ENCODE measurements at regions not wholly inside any gene's neighbourhood (a gene's known extent, or its start where the extent isn't known, plus 50 kb on each side); places are given as distances from the start of the nearest gene placed in this dataset.

DNA sequence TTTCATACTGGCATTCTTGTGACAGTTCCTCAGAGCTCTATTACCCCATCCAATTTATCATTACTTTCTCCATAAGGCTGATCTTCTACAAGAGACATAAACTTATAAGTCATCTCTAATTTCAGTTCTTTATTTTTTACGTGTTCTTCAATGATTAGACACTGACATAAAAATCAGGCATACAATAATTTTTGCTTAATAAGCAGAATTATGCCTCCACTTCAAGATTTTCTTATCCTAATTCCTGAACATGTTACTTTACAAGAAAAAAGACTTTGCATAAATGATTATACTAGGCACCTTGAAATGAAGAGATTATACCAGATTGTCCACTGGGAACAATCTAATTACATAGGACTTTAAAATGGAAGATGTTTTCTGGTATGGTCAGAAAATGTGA, 1304.5 kb upstream of the SLC39A10 start (continued):
- no peak for TF ChIP-seq RAD21 (IDR thresholded peaks at IDR 0.05; ENCODE audit: insufficient read depth, low read depth, low read length)
- TF ChIP-seq MYC (IDR thresholded peaks at IDR 0.05; ENCODE audit: insufficient read depth, insufficient read length, insufficient replicate concordance, low read length, severe bottlenecking): no peak
- TF ChIP-seq ATF7 (IDR thresholded peaks at IDR 0.05; ENCODE audit: low read depth): no peak

- Histone ChIP-seq H3K36me3 (ENCODE audit: control insufficient read depth in 2 of 2, insufficient read depth in 2 of 2, low read length in 1 of 2) (no peaks in the 10 kb centered on the region), H3K4me1 (ENCODE audit: control insufficient read depth, insufficient read depth, low read length) (no peaks in the 10 kb centered on the region), H3K27me3 (replicated peaks in 1 of 2; ENCODE audit: control insufficient read depth in 2 of 2, insufficient read depth in 2 of 2, low read length in 1 of 2) (no peaks in the 10 kb centered on the region), H3K4me2 (ENCODE audit: control insufficient read depth, insufficient read depth) (no peak overlapping the region), H3K9me3 (replicated peaks; ENCODE audit: control insufficient read depth, insufficient read depth, low read length) (no peaks in the 10 kb centered on the region), H4K20me1 (ENCODE audit: control insufficient read depth, insufficient read depth) (no peaks in the 10 kb centered on the region), H3K27ac (ENCODE audit: control insufficient read depth, insufficient read depth) (no peak overlapping the region), H2AFZ (ENCODE audit: control insufficient read depth, low read depth, low read length) (no peak overlapping the region), H3K4me3 (no peak overlapping the region), H3K9ac (ENCODE audit: control insufficient read depth, insufficient read depth, low read length) (no peak overlapping the region), H3K79me2 (ENCODE audit: control insufficient read depth, insufficient read depth, low read length) (no peaks in the 10 kb centered on the region)
- ChIA-PET SMC1A (ENCODE audit: uncharacterized antibody, unreplicated experiment) (interaction anchor here (1.2 kb wide), 1 partner anchor 12 kb away, joined by 3 read pairs; no protein-coding TSS in a partner anchor), CTCF (interaction anchor here (0.6 kb wide), 1 partner anchor 168 kb away, joined by 3 read pairs; no protein-coding TSS in a partner anchor), POLR2A (no interaction called here), RAD21 (ENCODE audit: unreplicated experiment) (no interaction called here)
- in situ Hi-C loops (cut with MboI): no loop called here
- FAIRE-seq (no peak), ATAC-seq (no peak), DNase-seq (ENCODE audit: low read depth, low spot score) (no peak)
- intact Hi-C loops (cut with micrococcal nuclease; ENCODE audit: unreplicated experiment): no loop called here
- TF ChIP-seq RB1 (IDR thresholded peaks at IDR 0.05; ENCODE audit: borderline replicate concordance) (no peak), PAX8 (IDR thresholded peaks at IDR 0.05) (no peak), KDM1A (IDR thresholded peaks at IDR 0.05; ENCODE audit: borderline replicate concordance) (no peak), MYB (IDR thresholded peaks at IDR 0.05; ENCODE audit: borderline replicate concordance, low read depth, low read length) (no peak), POLR2AphosphoS5 (IDR thresholded peaks at IDR 0.05; ENCODE audit: low read length) (no peak), ZNF592 (IDR thresholded peaks at IDR 0.05) (no peak), BCL3 (IDR thresholded peaks at IDR 0.05; ENCODE audit: borderline replicate concordance, insufficient read depth, low read depth, low read length, poor library complexity, severe bottlenecking) (no peak), MYC (IDR thresholded peaks at IDR 0.05; ENCODE audit: insufficient read depth, insufficient read length, insufficient replicate concordance, low read length, severe bottlenecking) (no peak), BHLHE40 (IDR thresholded peaks at IDR 0.05; ENCODE audit: borderline replicate concordance in 1 of 2, low read depth in 2 of 2, low read length in 1 of 2) (no peak), SMARCA5 (IDR thresholded peaks at IDR 0.05) (no peak)
- no TSS peak for BruUV-seq (replicated peaks)
- WGBS (ENCODE audit: insufficient coverage, insufficient replicate concordance, low lambda C conversion rate, missing lambda C conversion rate): 0% methylated on average over 1 of the region's 1 CpG
Measured at GRCh38 chr2:194346193-194346592, 1310.8 kb upstream of the SLC39A10 start.

All from GM12878 (cell line).